WTC11 (cell line): ENCODE measurements at regions not wholly inside any gene's neighbourhood (a gene's known extent, or its start where the extent isn't known, plus 50 kb on each side); places are given as distances from the start of the nearest gene placed in this dataset.

Source experiments
- ATAC-seq: fragments of 200-7000 bp; cut with Tn5 transposase; 2 replicates; pipeline ENCODE4 v1.10.0; 2021; ENCODE audit warnings: mild to moderate bottlenecking, moderate library complexity
- CTCF ChIA-PET: fragments of 300-600 bp; sonication (Branson Sonifier 250); formaldehyde crosslinking; loops from one replicate; lab custom pipeline; 2021; ENCODE audit warnings: antibody characterized with exemption; lab: Charles Lee
- POLR2A ChIA-PET: fragments of 350-600 bp; sonication (Branson Sonifier 250); formaldehyde crosslinking; loops from one replicate; lab custom pipeline; 2021; ENCODE audit warnings: antibody characterized with exemption; lab: Charles Lee
- DNase-seq: peaks from one replicate; pipeline ENCODE4 v3.0.0; 2021; ENCODE audit warnings: low spot score
- H3K27ac Mint-ChIP-seq: 2 replicates; pipeline ENCODE4 v1.8.0; 2021; ENCODE audit warnings: mixed read lengths
- H3K27me3 Mint-ChIP-seq: 2 replicates; pipeline ENCODE4 v1.8.0; 2021; ENCODE audit warnings: low read depth, mild to moderate bottlenecking, moderate library complexity, mixed read lengths
- H3K36me3 Mint-ChIP-seq: 2 replicates; pipeline ENCODE4 v1.8.0; 2021; ENCODE audit warnings: mixed read lengths
- H3K4me1 Mint-ChIP-seq: 2 replicates; pipeline ENCODE4 v1.8.0; 2022; ENCODE audit warnings: mixed read lengths
- H3K4me3 Mint-ChIP-seq: 2 replicates; pipeline ENCODE4 v1.8.0; 2021; ENCODE audit warnings: mild to moderate bottlenecking, moderate library complexity, mixed read lengths
- H3K9me3 Mint-ChIP-seq: 2 replicates; pipeline ENCODE4 v1.8.0; 2021; ENCODE audit warnings: mixed read lengths
- ATF1 ChIP-seq: sonication (generic); formaldehyde crosslinking; IDR thresholded peaks from 2 replicates; pipeline ENCODE4 v1.8.1; 2023; ENCODE audit warnings: mild to moderate bottlenecking, moderate library complexity, missing genetic modification reagents
- ESRRA ChIP-seq: sonication (generic); formaldehyde crosslinking; IDR thresholded peaks from 2 replicates; pipeline ENCODE4 v1.8.1; 2022; ENCODE audit warnings: mild to moderate bottlenecking, missing genetic modification reagents, borderline replicate concordance
- FOXP1 ChIP-seq: sonication (generic); formaldehyde crosslinking; IDR thresholded peaks from 2 replicates; pipeline ENCODE4 v1.8.0; 2022; ENCODE audit warnings: missing genetic modification reagents, mild to moderate bottlenecking, moderate library complexity, borderline replicate concordance
- GABPB1 ChIP-seq: sonication (generic); formaldehyde crosslinking; IDR thresholded peaks from 2 replicates; pipeline ENCODE4 v1.8.1; 2023; ENCODE audit warnings: mild to moderate bottlenecking, missing genetic modification reagents
- GRHL2 ChIP-seq: fragments of 250-450 bp; sonication (Bioruptor Pico); IDR thresholded peaks from 2 replicates; pipeline ENCODE4 v1.8.0; 2022; ENCODE audit warnings: mild to moderate bottlenecking, moderate library complexity; ENCODE audit not compliant: insufficient replicate concordance, severe bottlenecking
- IRF2 ChIP-seq: sonication (generic); formaldehyde crosslinking; IDR thresholded peaks from 2 replicates; pipeline ENCODE4 v1.8.0; 2022; ENCODE audit warnings: low read depth, missing genetic modification reagents, borderline replicate concordance
- NR2C2 ChIP-seq: sonication (generic); formaldehyde crosslinking; IDR thresholded peaks from 2 replicates; pipeline ENCODE4 v1.8.0; 2022; ENCODE audit warnings: mild to moderate bottlenecking, missing genetic modification reagents
- SOX15 ChIP-seq: fragments of 250-450 bp; sonication (Bioruptor Pico); IDR thresholded peaks from 2 replicates; pipeline ENCODE4 v1.9.0; 2021; ENCODE audit warnings: mild to moderate bottlenecking
- TEAD1 ChIP-seq: sonication (generic); formaldehyde crosslinking; IDR thresholded peaks from 2 replicates; pipeline ENCODE4 v1.8.0; 2022; ENCODE audit warnings: mild to moderate bottlenecking, missing genetic modification reagents
- ZNF423 ChIP-seq: fragments of 250-450 bp; sonication (Bioruptor Pico); IDR thresholded peaks from 2 replicates; pipeline ENCODE4 v2.1.2; 2022; ENCODE audit warnings: mild to moderate bottlenecking, moderate library complexity
- TF ChIP-seq, protein P1 (sequence below): sonication (generic); formaldehyde crosslinking; IDR thresholded peaks from 2 replicates; pipeline ENCODE4 v1.8.0; 2022; ENCODE audit warnings: mild to moderate bottlenecking, missing genetic modification reagents
- TF ChIP-seq, protein P2 (sequence below): sonication (generic); formaldehyde crosslinking; IDR thresholded peaks from 2 replicates; pipeline ENCODE4 v1.8.0; 2022; ENCODE audit warnings: missing genetic modification reagents
- TF ChIP-seq, protein P3 (sequence below): fragments of 250-450 bp; sonication (Bioruptor Pico); conservative IDR thresholded peaks from 2 replicates; pipeline ENCODE4 v1.9.0; 2021; ENCODE audit warnings: mild to moderate bottlenecking
- TF ChIP-seq, protein P4 (sequence below): fragments of 250-450 bp; sonication (Bioruptor Pico); IDR thresholded peaks from 2 replicates; pipeline ENCODE4 v1.9.0; 2021; ENCODE audit warnings: mild to moderate bottlenecking, borderline replicate concordance

DNA sequence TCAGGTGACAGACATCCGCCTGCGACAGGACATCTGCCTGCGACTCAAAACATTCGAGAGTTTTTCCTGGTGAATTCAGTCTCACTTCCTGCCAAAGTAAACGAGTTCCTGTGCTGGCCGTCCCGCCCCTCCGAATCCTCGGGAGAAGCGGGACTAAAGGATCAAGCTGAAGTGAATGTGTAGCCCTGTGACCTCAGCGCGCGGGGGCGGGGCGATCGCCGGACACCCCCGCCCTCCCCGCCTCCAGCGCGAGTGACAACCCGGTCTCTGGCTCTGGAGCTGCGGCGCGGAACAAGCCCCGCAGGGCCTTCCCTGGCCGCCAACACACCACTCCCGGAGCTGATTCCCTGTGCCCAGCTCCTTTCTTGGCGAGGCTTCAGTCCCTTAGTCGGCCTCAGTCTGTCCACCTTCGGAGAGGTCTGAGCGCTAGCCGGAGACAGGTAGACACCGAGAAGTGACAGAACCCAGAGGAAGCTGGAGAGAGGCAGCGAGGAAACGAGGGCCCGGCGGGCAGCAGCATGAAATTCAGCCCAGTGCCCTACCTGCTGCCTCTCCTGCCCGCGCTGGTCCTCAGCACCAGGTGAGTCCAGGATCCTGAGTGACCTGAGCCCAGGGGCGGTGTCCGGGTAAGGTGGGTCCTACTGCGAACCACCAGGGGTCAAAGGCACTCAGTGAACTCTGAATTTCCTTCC lies 766.4 kb upstream of the LUZP2 start (continued):
- TF ChIP-seq, protein P1, sequence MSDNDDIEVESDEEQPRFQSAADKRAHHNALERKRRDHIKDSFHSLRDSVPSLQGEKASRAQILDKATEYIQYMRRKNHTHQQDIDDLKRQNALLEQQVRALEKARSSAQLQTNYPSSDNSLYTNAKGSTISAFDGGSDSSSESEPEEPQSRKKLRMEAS (CRISPR knock-in tag): no peak
- TF ChIP-seq, all 79 proteins: peak for 0

DNA sequence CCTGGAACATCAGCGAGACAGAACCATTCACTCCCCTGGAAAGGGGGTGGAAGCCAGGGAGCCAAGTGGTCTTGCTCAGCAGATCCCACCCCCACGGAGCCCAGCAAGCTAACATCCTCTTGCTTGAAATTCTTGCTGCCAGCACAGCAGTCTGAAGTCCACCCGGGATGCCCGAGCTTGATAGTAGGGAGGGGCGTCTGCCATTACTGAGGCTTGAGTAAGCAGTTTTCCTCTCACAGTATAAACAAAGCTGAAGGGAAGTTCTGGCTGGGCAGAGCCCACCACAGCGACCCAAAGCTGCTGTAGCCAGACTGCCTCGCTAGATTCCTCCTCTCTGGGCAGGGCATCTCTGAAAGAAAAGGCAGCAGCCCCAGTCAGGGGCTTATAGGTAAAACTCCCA lies 764.8 kb upstream of the LUZP2 start:
- Mint-ChIP-seq H3K9me3 (peaks cover 14% of the 10 kb centered on the region; the same call in 1 of the 2 replicates), H3K27me3 (no peaks in the 10 kb centered on the region), H3K27ac (no peak overlapping the region), H3K4me3 (no peak overlapping the region), H3K4me1 (peaks cover 12% of the 10 kb centered on the region), H3K36me3 (no peaks in the 10 kb centered on the region)
- ChIA-PET POLR2A (no interaction called here), CTCF (no interaction called here)
- ATAC-seq: no peak; the same call in 1 of the 2 replicates
- TF ChIP-seq, protein P2, sequence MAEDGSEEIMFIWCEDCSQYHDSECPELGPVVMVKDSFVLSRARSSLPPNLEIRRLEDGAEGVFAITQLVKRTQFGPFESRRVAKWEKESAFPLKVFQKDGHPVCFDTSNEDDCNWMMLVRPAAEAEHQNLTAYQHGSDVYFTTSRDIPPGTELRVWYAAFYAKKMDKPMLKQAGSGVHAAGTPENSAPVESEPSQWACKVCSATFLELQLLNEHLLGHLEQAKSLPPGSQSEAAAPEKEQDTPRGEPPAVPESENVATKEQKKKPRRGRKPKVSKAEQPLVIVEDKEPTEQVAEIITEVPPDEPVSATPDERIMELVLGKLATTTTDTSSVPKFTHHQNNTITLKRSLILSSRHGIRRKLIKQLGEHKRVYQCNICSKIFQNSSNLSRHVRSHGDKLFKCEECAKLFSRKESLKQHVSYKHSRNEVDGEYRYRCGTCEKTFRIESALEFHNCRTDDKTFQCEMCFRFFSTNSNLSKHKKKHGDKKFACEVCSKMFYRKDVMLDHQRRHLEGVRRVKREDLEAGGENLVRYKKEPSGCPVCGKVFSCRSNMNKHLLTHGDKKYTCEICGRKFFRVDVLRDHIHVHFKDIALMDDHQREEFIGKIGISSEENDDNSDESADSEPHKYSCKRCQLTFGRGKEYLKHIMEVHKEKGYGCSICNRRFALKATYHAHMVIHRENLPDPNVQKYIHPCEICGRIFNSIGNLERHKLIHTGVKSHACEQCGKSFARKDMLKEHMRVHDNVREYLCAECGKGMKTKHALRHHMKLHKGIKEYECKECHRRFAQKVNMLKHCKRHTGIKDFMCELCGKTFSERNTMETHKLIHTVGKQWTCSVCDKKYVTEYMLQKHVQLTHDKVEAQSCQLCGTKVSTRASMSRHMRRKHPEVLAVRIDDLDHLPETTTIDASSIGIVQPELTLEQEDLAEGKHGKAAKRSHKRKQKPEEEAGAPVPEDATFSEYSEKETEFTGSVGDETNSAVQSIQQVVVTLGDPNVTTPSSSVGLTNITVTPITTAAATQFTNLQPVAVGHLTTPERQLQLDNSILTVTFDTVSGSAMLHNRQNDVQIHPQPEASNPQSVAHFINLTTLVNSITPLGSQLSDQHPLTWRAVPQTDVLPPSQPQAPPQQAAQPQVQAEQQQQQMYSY: no peak
- TF ChIP-seq GRHL2 (CRISPR knock-in tag) (no peak), SOX15 (no peak), ZNF423 (no peak), IRF2 (CRISPR knock-in tag) (no peak), FOXP1 (CRISPR knock-in tag) (no peak), GABPB1 (CRISPR knock-in tag) (no peak), ATF1 (CRISPR knock-in tag) (no peak), TEAD1 (no peak), NR2C2 (CRISPR knock-in tag) (no peak), ESRRA (no peak)
- TF ChIP-seq, protein P3, sequence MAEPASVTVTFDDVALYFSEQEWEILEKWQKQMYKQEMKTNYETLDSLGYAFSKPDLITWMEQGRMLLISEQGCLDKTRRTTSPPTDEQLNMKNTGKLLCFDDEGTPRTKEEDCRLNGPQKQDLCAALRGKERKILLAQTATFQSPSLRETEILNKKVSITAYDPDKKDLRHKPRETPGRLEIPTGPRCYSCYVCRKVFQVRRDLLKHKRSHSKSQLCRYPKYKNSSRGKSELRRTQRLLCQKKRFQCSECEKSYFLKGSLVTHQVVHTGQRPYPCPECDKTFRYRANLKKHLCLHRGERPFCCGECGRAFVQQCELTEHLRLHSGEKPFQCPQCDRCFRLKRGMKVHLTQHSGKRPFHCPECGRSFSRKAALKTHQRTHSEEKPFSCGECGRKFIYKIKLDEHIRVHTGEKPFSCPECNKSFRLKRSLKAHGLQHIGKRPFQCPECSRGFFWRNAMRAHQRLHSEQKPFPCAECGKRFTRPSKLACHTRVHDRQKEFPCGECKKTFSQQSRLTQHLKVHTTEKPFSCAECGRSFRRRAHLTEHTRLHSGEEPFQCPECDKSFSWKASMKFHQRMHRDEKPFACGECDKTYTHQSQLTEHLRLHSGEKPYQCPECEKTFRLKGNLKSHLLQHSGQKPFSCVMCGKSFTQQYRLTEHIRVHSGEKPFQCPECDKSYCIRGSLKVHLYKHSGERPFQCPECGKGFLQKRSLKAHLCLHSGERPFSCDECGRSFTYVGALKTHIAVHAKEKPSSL: no peak
- TF ChIP-seq, protein P4, sequence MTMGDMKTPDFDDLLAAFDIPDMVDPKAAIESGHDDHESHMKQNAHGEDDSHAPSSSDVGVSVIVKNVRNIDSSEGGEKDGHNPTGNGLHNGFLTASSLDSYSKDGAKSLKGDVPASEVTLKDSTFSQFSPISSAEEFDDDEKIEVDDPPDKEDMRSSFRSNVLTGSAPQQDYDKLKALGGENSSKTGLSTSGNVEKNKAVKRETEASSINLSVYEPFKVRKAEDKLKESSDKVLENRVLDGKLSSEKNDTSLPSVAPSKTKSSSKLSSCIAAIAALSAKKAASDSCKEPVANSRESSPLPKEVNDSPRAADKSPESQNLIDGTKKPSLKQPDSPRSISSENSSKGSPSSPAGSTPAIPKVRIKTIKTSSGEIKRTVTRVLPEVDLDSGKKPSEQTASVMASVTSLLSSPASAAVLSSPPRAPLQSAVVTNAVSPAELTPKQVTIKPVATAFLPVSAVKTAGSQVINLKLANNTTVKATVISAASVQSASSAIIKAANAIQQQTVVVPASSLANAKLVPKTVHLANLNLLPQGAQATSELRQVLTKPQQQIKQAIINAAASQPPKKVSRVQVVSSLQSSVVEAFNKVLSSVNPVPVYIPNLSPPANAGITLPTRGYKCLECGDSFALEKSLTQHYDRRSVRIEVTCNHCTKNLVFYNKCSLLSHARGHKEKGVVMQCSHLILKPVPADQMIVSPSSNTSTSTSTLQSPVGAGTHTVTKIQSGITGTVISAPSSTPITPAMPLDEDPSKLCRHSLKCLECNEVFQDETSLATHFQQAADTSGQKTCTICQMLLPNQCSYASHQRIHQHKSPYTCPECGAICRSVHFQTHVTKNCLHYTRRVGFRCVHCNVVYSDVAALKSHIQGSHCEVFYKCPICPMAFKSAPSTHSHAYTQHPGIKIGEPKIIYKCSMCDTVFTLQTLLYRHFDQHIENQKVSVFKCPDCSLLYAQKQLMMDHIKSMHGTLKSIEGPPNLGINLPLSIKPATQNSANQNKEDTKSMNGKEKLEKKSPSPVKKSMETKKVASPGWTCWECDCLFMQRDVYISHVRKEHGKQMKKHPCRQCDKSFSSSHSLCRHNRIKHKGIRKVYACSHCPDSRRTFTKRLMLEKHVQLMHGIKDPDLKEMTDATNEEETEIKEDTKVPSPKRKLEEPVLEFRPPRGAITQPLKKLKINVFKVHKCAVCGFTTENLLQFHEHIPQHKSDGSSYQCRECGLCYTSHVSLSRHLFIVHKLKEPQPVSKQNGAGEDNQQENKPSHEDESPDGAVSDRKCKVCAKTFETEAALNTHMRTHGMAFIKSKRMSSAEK (CRISPR knock-in tag): no peak
- no peak for DNase-seq
